ENCODE measurements at regions not wholly inside any gene's neighbourhood (a gene's known extent, or its start where the extent isn't known, plus 50 kb on each side); places are given as distances from the start of the nearest gene placed in this dataset.
A peak's percentile ranks its signal among the peaks of the same experiment; 100 is the strongest.

DNA sequence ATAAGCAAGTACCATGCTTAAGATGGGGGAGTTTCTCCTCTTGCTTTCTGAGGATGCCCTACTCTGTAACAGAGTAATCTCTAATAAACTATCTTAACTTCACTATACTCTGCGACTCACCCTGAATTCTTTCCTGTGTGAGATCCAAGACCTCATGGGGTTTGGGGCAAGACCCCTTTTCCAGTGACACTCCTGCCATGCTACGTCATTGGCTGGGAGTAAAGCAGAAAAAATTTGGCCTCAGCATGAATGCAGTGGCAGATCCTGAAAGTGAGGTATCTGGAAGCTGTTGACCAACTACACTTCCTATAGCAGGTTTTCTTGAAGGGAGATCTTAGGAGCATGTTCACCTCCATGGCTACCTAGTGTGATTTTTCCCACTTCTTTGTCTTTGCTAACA is 109.1 kb upstream of the MED14 start:
- H3K27me3 ChIP-seq (ENCODE audit: control insufficient read depth, insufficient read depth, low read length), result no peaks in the 10 kb centered on the region
- H3K36me3 ChIP-seq (ENCODE audit: control insufficient read depth, insufficient read depth, low read length), result no peaks in the 10 kb centered on the region
- TF ChIP-seq, protein P1, sequence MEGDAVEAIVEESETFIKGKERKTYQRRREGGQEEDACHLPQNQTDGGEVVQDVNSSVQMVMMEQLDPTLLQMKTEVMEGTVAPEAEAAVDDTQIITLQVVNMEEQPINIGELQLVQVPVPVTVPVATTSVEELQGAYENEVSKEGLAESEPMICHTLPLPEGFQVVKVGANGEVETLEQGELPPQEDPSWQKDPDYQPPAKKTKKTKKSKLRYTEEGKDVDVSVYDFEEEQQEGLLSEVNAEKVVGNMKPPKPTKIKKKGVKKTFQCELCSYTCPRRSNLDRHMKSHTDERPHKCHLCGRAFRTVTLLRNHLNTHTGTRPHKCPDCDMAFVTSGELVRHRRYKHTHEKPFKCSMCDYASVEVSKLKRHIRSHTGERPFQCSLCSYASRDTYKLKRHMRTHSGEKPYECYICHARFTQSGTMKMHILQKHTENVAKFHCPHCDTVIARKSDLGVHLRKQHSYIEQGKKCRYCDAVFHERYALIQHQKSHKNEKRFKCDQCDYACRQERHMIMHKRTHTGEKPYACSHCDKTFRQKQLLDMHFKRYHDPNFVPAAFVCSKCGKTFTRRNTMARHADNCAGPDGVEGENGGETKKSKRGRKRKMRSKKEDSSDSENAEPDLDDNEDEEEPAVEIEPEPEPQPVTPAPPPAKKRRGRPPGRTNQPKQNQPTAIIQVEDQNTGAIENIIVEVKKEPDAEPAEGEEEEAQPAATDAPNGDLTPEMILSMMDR (IDR thresholded peaks at IDR 0.05; ENCODE audit: insufficient read depth, low read length, poor library complexity, severe bottlenecking), result no peak
- no peak for DNase-seq (ENCODE audit: low read depth)
- H3K4me3 ChIP-seq (ENCODE audit: low read depth, low read length), result no peak overlapping the region

DNA sequence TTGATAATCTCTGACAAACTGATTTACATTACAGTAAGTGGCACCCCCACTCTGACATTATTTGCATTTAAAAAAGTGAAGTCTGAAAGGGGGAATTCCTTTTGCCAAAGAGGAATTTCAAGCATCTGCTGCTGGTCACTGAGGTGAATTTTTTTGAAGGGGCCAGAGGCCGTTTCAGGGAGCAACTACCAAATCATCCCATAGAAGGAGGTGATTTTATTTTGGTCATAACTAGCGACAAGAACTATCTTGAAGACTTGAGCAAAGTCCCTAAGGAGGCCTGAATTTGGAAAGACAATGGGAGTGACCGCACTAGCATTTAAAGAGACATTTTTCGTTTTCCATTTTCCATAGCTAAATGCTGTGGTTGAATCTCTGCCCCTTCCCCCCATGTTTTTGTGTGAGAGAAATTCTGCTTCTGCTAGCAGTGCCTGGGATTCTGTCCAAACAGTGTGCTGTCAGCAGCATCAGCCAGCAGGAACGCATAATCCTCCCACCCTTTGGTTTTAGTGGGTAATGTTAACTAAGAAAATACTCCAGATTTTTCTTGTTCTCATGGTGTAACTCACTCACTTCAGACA is 110.1 kb upstream of the MED14 start:
- H3K4me3 ChIP-seq (ENCODE audit: low read depth, low read length), result no peak overlapping the region
- H3K27me3 ChIP-seq (ENCODE audit: control insufficient read depth, insufficient read depth, low read length), result no peaks in the 10 kb centered on the region
- TF ChIP-seq, protein P1 (IDR thresholded peaks at IDR 0.05; ENCODE audit: insufficient read depth, low read length, poor library complexity, severe bottlenecking), result no peak
- no peaks in the 10 kb centered on the region for H3K36me3 ChIP-seq (ENCODE audit: control insufficient read depth, insufficient read depth, low read length)
- DNase-seq (ENCODE audit: low read depth), result peak; percentile 54

DNA sequence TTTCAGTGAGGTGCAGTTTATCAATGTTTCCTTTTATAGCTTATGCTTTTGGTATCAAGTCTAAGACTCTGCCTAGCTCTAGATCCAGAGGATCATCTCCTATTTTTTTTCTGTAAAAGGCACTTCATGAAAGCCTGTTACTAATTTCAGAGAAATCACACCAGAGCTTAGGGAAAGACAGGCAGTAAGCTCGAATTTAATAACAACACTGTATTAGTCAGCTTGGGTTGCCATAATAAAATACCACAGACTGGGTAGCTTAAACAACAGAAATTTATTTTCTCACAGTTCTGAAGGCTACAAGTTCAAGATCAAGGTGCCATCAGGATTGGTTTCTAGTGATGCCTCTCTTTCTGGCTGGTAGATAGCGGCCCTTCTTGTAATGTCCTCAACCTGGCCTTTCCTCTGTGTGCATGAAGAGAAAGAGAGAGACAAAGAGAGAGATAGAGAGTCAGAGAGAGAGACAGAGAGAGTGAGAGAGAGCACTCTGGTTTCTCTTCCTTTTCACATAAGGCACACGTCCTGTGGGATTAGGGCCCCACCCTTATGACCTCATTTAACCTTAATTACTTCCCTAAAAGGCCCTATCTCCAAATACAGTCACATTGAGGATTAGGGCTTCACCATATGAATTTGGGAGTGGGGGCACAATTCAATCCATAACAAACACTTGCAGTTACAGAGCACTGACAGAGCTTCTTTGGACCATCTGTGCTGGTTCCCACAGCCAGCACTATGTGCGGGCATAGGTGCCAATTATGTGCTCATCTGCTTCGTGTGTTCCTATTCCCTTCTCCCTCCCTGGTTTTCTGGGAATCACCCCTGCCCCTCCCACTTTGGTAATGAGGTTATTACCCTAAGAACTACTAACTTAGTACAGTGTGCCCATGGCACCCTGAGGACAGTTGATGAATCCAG is 114.8 kb upstream of the MED14 start:
- TF ChIP-seq, protein P1 (IDR thresholded peaks at IDR 0.05; ENCODE audit: insufficient read depth, low read length, poor library complexity, severe bottlenecking), result no peak
- H3K36me3 ChIP-seq (ENCODE audit: control insufficient read depth, insufficient read depth, low read length), result no peaks in the 10 kb centered on the region
- no peak overlapping the region for H3K4me3 ChIP-seq (ENCODE audit: low read depth, low read length)
- no peaks in the 10 kb centered on the region for H3K27me3 ChIP-seq (ENCODE audit: control insufficient read depth, insufficient read depth, low read length)
- DNase-seq (ENCODE audit: low read depth), result no peak

DNA sequence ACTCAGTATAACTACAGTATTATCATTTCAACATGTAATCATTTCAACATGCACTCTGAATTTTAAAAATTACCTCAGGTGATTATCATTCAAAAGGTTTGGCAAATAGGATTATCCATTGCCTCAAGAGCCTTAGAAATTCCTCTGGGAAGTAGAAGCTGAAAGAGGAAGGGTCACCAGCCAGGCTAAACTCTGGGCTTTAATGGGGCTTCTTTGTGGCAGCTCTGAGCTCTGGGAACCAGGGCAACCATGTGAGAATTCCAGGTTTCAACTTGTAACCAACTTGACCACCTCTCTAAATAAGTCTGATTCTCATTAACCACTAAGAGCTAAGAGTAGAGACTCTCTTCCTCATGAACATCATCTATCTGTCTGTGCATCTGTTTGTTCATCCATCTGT is 117.2 kb upstream of the MED14 start:
- TF ChIP-seq, protein P1 (IDR thresholded peaks at IDR 0.05; ENCODE audit: insufficient read depth, low read length, poor library complexity, severe bottlenecking), result no peak
- no peaks in the 10 kb centered on the region for H3K36me3 ChIP-seq (ENCODE audit: control insufficient read depth, insufficient read depth, low read length)
- H3K4me3 ChIP-seq (ENCODE audit: low read depth, low read length), result no peak overlapping the region
- DNase-seq (ENCODE audit: low read depth), result no peak
- H3K27me3 ChIP-seq (ENCODE audit: control insufficient read depth, insufficient read depth, low read length), result no peaks in the 10 kb centered on the region

DNA sequence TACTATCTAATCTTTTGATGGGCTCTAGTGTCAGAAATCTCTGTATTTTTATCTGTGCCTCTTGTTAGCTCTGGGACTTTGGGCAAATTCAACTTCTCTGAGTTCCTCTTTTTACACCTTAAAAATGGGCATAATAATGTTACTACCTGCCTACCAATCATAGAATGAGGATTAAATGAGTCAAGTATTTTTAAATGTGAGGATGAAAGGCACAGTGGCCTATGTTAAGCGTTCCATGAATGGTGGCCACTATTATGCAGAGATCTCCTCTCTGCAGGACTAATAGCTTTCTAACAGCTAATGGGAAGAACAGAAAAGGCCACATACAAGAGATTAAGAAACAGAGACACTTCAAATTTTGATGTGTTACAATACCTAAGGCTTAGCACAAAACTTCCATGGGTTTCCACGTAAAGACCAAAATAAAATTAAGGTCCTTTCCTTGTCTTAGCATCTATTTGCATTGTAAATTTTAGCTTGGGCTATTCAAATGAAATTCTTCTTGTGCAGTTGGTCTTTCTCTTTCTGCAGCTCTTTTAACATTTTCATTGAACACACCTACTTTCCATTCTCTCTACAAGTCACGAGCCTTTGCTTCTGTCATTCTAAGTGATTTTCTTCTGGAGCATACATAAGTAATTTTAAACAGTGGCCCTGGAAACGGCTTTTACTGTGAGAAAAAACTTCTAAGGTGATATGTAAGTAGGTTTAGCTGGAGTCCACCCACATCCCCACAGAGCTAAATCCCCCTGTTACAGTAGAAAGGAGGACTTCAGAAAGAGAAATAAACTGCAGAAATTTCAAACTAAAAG is 117.9 kb upstream of the MED14 start:
- H3K4me3 ChIP-seq (ENCODE audit: low read depth, low read length), result no peak overlapping the region
- no peaks in the 10 kb centered on the region for H3K27me3 ChIP-seq (ENCODE audit: control insufficient read depth, insufficient read depth, low read length)
- no peak for DNase-seq (ENCODE audit: low read depth)
- no peaks in the 10 kb centered on the region for H3K36me3 ChIP-seq (ENCODE audit: control insufficient read depth, insufficient read depth, low read length)
- TF ChIP-seq, protein P1 (IDR thresholded peaks at IDR 0.05; ENCODE audit: insufficient read depth, low read length, poor library complexity, severe bottlenecking), result no peak
